Amniotic epithelial cell (primary cell): ENCODE measurements at regions not wholly inside any gene's neighbourhood (a gene's known extent, or its start where the extent isn't known, plus 50 kb on each side); places are given as distances from the start of the nearest gene placed in this dataset.
"Not testable (repeated sequence)": the region's sequence is repeated elsewhere in the genome, so short reads cannot be mapped to it uniquely, and the experiment has no call there.

Experiments
- DNase-seq: peaks from one replicate; pipeline ENCODE4 v3.0.0-alpha.2; 2010; ENCODE audit warnings: low read depth

DNA sequence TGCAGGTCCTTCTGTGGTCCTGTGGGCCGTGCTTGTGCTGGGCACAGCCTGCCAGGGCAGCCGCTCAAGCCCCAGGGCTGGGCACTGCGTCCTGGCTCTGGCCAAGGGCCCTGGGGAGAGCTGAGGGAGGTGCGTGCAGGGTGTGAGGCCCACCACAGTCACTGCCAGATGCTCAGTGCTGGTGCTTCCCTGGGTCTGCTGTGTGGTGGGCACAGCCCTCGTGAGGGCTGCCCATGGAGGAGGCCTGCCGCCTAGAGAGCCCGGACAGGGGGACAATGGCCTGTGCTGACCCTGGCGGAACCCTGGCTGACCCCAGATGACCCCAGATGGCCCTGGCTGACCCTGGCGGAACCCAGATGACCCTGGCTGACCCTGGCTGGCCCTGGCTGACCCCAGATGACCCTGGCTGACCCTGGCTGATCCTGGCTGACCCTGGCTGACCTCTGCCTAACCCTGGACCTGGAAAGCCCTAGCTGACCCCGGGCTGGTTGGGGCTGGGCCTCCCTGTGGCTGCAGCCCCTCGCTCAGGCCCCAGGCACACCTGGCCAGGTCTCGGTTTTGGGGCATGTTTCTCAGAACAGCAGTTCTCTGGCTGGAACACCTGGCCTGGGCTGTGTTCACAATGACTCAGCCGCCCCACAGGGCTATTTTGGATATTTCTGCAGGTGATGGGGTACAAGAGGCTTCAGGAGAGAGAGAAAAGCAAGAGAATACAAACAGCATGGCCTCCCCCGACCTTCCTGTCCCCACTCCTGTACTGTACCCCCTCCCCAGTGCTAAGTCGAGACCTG lies 55.4 kb downstream of the TMEM121 start:
- no peak for DNase-seq

DNA sequence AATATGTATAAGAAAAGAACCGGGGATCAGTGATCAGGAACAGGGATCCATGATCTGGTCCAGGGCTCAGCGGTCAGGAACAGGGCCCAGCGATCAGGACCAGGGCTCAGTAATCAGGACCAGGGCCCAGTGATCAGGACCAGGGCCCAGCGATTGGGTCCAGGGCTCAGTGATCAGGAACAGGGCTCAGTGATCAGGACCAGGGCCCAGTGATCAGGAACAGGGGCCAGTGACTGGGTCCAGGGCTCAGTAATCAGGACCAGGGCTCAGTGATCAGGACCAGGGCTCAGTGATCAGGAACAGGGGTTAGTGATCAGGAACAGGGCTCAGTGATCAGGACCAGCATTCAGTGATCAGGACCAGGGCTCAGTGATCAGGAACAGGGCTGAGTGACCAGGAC lies 56.3 kb downstream of the TMEM121 start:
- DNase-seq, result no peak

- DNase-seq, result not testable (repeated sequence)
Observed at GRCh38 chr14:105583914-105584313, 57.5 kb downstream of the TMEM121 start.

GRCh38 chr14:105585290-105585689 lies 58.9 kb downstream of the TMEM121 start:
- DNase-seq, result not testable (repeated sequence)

GRCh38 chr14:105585722-105586121 lies 59.3 kb downstream of the TMEM121 start:
- not testable (repeated sequence) for DNase-seq

- DNase-seq, result not testable (repeated sequence)
Observed at GRCh38 chr14:105586144-105586872, 59.9 kb downstream of the TMEM121 start.

GRCh38 chr14:105587034-105587433 lies 60.7 kb downstream of the TMEM121 start:
- DNase-seq, result not testable (repeated sequence)

- not testable (repeated sequence) for DNase-seq
Observed at GRCh38 chr14:105587482-105588235, 61.3 kb downstream of the TMEM121 start.

- no peak for DNase-seq
Observed at GRCh38 chr14:105588236-105588860, 62.0 kb downstream of the TMEM121 start.

DNA sequence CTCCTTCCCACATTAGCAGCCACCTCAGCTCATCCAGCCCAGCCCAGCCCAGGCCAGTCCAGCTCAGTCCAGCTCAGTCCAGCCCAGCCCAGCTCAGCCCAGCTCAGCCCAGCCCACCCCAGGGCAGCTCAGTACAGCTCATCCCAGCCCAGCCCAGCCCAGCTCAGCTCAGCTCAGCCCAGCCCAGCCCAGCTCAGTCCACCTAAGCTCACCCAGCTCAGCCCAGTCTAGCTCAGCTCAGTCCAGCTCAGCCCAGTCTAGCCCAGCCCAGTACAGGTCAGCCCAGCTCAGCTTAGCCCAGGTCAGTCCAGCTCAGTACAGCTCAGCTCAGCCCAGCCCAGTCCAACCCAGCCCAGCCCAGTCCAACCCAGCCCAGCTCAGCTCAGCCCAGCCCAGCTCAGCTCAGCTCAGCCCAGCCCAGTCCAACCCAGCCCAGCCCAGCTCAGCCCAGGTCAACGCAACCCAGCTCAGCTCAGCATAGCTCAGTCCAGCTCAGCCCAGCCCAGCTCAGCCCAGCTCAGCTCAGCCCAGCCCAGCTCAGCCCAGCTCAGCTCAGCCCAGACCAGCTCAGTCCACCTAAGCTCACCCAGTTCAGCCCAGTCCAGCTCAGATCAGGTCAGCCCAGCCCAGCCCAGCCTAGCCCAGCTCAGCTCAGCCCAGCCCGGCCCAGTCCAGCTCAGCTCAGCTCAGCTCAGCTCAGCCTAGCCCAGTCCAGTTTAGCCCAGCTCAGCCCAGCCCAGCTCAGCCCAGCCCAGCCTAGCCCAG lies 63.0 kb downstream of the TMEM121 start:
- DNase-seq, result no peak

- not testable (repeated sequence) for DNase-seq
Observed at GRCh38 chr14:105589926-105590185, 63.5 kb downstream of the TMEM121 start.

- DNase-seq, result no peak
Observed at GRCh38 chr14:105591052-105591451, 64.7 kb downstream of the TMEM121 start.

GRCh38 chr14:105591792-105592341 lies 65.5 kb downstream of the TMEM121 start:
- DNase-seq, result not testable (repeated sequence)

GRCh38 chr14:105592646-105593045 lies 66.3 kb downstream of the TMEM121 start:
- DNase-seq, result not testable (repeated sequence)

DNA sequence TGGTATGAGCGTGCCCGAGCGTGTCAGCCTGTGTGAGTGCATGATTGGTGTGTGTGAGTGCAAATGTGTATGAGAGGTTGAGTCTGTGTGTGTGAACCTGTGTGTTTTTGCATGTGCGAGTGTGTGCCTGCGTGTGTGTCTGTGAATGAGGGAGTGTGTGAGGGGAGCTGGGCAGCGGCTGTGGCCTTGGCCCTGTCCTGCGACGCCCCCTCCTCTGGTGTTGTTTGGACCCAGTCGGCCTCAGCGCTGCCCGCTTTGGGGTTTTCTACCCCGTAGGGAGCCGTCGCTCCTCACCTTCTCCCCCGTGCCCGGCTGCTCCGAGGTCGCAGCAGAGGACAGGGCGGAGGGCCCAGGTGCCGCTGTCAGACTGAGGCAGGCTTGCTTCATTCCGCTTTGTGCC lies 69.0 kb downstream of the TMEM121 start:
- DNase-seq, result not testable (repeated sequence)

DNA sequence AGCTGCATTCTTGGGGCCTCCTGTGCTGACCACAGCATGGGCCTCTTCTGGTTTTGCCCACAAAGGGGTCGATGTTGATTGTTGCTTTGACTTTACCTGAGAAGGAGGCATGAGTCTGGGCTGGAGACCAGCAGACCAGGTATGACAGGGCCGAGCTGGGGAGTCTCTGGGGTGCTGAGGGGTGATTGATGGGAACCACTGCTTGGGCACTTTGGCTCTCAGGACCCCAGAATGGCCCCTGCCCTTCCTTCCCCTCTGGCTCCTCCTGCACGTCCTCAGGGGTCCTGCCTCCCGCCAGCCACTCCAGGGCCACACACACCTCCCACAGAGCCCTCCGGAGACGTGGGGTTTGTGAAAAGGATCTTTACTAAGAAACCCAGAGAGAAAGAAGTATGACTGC lies 70.0 kb downstream of the TMEM121 start:
- not testable (repeated sequence) for DNase-seq

DNA sequence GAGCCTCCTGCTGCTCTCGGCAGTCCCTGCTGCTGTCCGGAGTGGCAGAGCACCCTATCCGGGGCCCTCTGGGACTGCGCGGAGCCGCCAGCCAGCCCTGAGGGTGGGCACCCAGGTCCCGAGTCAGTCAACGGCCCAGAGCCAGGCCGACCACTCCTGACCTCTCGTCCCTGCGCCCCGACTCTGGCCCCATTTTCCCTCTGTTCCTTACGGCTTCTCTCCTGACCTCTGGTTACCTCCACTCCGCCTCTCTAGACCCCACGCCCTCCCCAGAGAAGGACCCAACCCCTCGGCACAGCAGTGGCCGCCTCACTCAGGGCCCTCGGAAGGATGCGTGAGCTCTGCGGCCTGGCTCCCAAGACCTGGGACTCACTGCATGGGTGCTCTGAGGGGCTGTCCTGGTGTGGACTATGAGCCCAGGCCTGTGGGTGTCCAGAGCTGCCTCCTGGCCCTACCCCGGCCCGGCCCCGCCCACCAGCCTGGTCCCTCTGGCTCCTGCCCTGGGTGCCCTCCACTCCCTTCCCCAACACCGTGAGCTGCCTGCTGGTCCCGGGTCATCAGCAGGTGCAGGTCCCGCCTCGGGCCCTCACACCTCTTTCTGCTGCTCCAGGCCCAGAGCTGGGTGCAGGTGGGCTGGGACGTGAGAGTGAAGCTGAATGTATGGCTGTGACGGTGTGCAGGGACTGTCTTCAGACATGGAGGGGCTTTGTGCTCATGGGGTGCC lies 71.8 kb downstream of the TMEM121 start:
- DNase-seq, result not testable (repeated sequence)

GRCh38 chr14:105598925-105599586 lies 72.7 kb downstream of the TMEM121 start:
- DNase-seq, result not testable (repeated sequence)

- not testable (repeated sequence) for DNase-seq
Observed at GRCh38 chr14:105600195-105600938, 74.0 kb downstream of the TMEM121 start.
